ENCODE measurements at regions not wholly inside any gene's neighbourhood (a gene's known extent, or its start where the extent isn't known, plus 50 kb on each side); places are given as distances from the start of the nearest gene placed in this dataset.

- H3K4me3 ChIP-seq = no peak overlapping the region
- H3K27ac ChIP-seq = no peak overlapping the region
- no peaks in the 10 kb centered on the region for H3K4me1 ChIP-seq (replicated peaks)
- H3K27me3 ChIP-seq (replicated peaks; ENCODE audit: insufficient read depth) = no peaks in the 10 kb centered on the region
- intact Hi-C loops (cut with DNase I) = no loop called here
- 73% methylated on average over 6 of the region's 6 CpGs for WGBS
- H3K9me3 ChIP-seq = no peaks in the 10 kb centered on the region
- TF ChIP-seq POLR2AphosphoS5 (IDR thresholded peaks at IDR 0.05) (no peak), CTCF (IDR thresholded peaks at IDR 0.05) (no peak), POLR2A (IDR thresholded peaks at IDR 0.05) (no peak)
- no peaks in the 10 kb centered on the region for H3K36me3 ChIP-seq
- no peak for DNase-seq (ENCODE audit: low spot score)
Observed at GRCh38 chr18:56493531-56493930, 144.9 kb downstream of the TXNL1 start.

GRCh38 chr18:56492136-56492535, 146.3 kb downstream of the TXNL1 start:
- intact Hi-C loops (cut with DNase I) = no loop called here
- H3K27ac ChIP-seq = no peak overlapping the region
- H3K36me3 ChIP-seq = no peaks in the 10 kb centered on the region
- DNase-seq (ENCODE audit: low spot score) = no peak
- H3K9me3 ChIP-seq = no peaks in the 10 kb centered on the region
- no peak overlapping the region for H3K4me3 ChIP-seq
- H3K4me1 ChIP-seq (replicated peaks) = no peaks in the 10 kb centered on the region
- no peaks in the 10 kb centered on the region for H3K27me3 ChIP-seq (replicated peaks; ENCODE audit: insufficient read depth)
- no peak for TF ChIP-seq POLR2AphosphoS5 (IDR thresholded peaks at IDR 0.05)
- TF ChIP-seq POLR2A (IDR thresholded peaks at IDR 0.05) = no peak
- no peak for TF ChIP-seq CTCF (IDR thresholded peaks at IDR 0.05)

GRCh38 chr18:56490942-56491341, 147.4 kb downstream of the TXNL1 start:
- Histone ChIP-seq H3K4me3 (no peak overlapping the region), H3K9me3 (no peaks in the 10 kb centered on the region), H3K4me1 (replicated peaks) (no peaks in the 10 kb centered on the region), H3K27me3 (replicated peaks; ENCODE audit: insufficient read depth) (no peaks in the 10 kb centered on the region), H3K36me3 (no peaks in the 10 kb centered on the region), H3K27ac (no peak overlapping the region)
- 89% methylated on average over 4 of the region's 4 CpGs for WGBS
- no peak for TF ChIP-seq POLR2A (IDR thresholded peaks at IDR 0.05)
- no peak for TF ChIP-seq POLR2AphosphoS5 (IDR thresholded peaks at IDR 0.05)
- no peak for TF ChIP-seq CTCF (IDR thresholded peaks at IDR 0.05)
- no peak for DNase-seq (ENCODE audit: low spot score)
- intact Hi-C loops (cut with DNase I) = no loop called here

GRCh38 chr18:56489893-56490292, 148.5 kb downstream of the TXNL1 start:
- Histone ChIP-seq H3K36me3 (no peaks in the 10 kb centered on the region), H3K27me3 (replicated peaks; ENCODE audit: insufficient read depth) (no peaks in the 10 kb centered on the region), H3K4me1 (replicated peaks) (no peaks in the 10 kb centered on the region), H3K4me3 (no peak overlapping the region), H3K27ac (no peak overlapping the region), H3K9me3 (no peaks in the 10 kb centered on the region)
- no peak for TF ChIP-seq POLR2A (IDR thresholded peaks at IDR 0.05)
- TF ChIP-seq CTCF (IDR thresholded peaks at IDR 0.05) = no peak
- no peak for TF ChIP-seq POLR2AphosphoS5 (IDR thresholded peaks at IDR 0.05)
- intact Hi-C loops (cut with DNase I) = no loop called here
- WGBS = 96% methylated on average over 5 of the region's 5 CpGs
- no peak for DNase-seq (ENCODE audit: low spot score)

- DNase-seq (ENCODE audit: low spot score) = no peak
- TF ChIP-seq POLR2A (IDR thresholded peaks at IDR 0.05) (no peak), CTCF (IDR thresholded peaks at IDR 0.05) (no peak), POLR2AphosphoS5 (IDR thresholded peaks at IDR 0.05) (no peak)
- Histone ChIP-seq H3K27me3 (replicated peaks; ENCODE audit: insufficient read depth) (no peaks in the 10 kb centered on the region), H3K36me3 (no peaks in the 10 kb centered on the region), H3K4me3 (no peak overlapping the region), H3K4me1 (replicated peaks) (no peaks in the 10 kb centered on the region), H3K9me3 (no peaks in the 10 kb centered on the region), H3K27ac (no peak overlapping the region)
- intact Hi-C loops (cut with DNase I) = no loop called here
- WGBS = 95% methylated on average over 7 of the region's 7 CpGs
Observed at GRCh38 chr18:56488739-56489138, 149.7 kb downstream of the TXNL1 start.

Measured in prostate gland (tissue), 2 donors.